ENCODE measurements at regions not wholly inside any gene's neighbourhood (a gene's known extent, or its start where the extent isn't known, plus 50 kb on each side); places are given as distances from the start of the nearest gene placed in this dataset.

DNA sequence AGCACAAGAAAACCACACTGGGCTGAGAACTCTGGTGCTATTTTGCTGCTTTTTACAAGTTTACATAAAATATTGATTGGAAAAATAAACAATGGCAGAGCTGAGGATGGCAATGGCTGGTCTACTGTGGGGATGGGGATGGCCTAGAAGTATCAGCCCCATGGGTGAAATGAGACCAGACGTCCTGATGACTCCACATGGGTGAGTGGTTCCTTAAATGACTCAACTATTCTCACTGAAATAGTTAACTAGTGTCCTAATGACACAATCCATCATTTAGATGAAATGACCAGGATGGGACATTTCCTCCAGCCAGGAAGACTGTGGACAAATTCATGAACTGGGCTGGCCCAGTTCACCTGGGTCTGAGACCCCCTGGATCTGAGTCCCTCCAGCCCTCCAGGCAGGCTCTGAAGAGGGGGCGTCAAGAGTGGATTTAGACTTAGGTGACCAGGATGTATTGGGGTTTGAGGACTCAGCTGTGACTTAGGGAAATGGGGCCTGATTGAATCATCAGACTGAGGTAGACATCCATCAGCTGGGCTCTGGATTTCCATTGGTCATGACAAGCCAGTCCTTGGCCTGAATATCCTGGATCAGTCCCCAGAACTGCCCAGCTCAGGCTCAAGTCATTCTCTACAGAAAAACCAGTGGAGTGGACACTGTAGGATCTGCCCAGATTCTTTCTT, 98.2 kb upstream of the IGLL5 start:
- TF ChIP-seq, protein P1, sequence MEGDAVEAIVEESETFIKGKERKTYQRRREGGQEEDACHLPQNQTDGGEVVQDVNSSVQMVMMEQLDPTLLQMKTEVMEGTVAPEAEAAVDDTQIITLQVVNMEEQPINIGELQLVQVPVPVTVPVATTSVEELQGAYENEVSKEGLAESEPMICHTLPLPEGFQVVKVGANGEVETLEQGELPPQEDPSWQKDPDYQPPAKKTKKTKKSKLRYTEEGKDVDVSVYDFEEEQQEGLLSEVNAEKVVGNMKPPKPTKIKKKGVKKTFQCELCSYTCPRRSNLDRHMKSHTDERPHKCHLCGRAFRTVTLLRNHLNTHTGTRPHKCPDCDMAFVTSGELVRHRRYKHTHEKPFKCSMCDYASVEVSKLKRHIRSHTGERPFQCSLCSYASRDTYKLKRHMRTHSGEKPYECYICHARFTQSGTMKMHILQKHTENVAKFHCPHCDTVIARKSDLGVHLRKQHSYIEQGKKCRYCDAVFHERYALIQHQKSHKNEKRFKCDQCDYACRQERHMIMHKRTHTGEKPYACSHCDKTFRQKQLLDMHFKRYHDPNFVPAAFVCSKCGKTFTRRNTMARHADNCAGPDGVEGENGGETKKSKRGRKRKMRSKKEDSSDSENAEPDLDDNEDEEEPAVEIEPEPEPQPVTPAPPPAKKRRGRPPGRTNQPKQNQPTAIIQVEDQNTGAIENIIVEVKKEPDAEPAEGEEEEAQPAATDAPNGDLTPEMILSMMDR (IDR thresholded peaks at IDR 0.05): no peak
- no peak for TF ChIP-seq POLR2A (IDR thresholded peaks at IDR 0.05)
